ENCODE measurements at regions not wholly inside any gene's neighbourhood (a gene's known extent, or its start where the extent isn't known, plus 50 kb on each side); places are given as distances from the start of the nearest gene placed in this dataset.

DNA sequence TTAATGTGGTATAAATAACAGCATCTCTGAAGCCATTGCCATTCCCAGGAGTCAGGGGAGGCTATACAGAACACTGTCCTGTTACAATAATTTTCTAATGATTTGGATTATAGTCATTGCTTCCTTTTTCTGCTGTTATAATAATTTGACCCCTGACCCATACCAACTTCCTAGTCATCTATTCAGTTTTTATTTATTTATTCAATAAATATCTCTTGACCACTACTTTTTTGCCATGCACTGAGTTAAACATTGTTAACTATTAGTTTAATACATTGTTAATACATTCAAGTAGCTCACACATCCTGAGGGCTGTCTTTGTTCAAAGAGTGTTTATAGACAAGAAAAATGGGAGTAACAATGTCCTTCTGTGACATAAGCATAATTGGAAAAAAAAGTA, 235.5 kb upstream of the MEOX2 start:
- no peak overlapping the region for H2AK5ac ChIP-seq (ENCODE audit: low read length, severe bottlenecking)
- H4K91ac ChIP-seq (ENCODE audit: low read length), result no peak overlapping the region
- DNase-seq, result no peak
- H3K4me1 ChIP-seq (ENCODE audit: control insufficient read depth, insufficient read depth, low read depth, low read length), result no peaks in the 10 kb centered on the region
- no peak overlapping the region for H3K9ac ChIP-seq (ENCODE audit: low read length)
- H3K27ac ChIP-seq (ENCODE audit: low read length, poor library complexity, severe bottlenecking), result no peak overlapping the region
- no peak overlapping the region for H2BK15ac ChIP-seq (ENCODE audit: low read depth, poor library complexity, severe bottlenecking)
- H4K8ac ChIP-seq (ENCODE audit: low read length), result no peak overlapping the region
- no peak overlapping the region for H3K4me3 ChIP-seq (ENCODE audit: insufficient read depth in 1 of 2, low read depth in 1 of 2, low read length in 2 of 2)
- H3K23ac ChIP-seq (ENCODE audit: low read length in 2 of 2), result no peak overlapping the region
- no peak overlapping the region for H3K18ac ChIP-seq (ENCODE audit: low read depth in 1 of 2, low read length in 2 of 2)
- H3K27me3 ChIP-seq (ENCODE audit: control insufficient read depth in 1 of 2, insufficient read depth in 1 of 2, low read length in 2 of 2), result no peaks in the 10 kb centered on the region
- no peak overlapping the region for H2AFZ ChIP-seq (ENCODE audit: low read depth, low read length)
- H3K4me2 ChIP-seq (ENCODE audit: low read length, poor library complexity, severe bottlenecking), result no peak overlapping the region
- no peak overlapping the region for H3K14ac ChIP-seq (ENCODE audit: low read length in 2 of 2)
- no peaks in the 10 kb centered on the region for H3K79me1 ChIP-seq (replicated peaks; ENCODE audit: low read length, poor library complexity, severe bottlenecking)
- no peak overlapping the region for H2BK120ac ChIP-seq (ENCODE audit: low read depth, low read length)
- no peaks in the 10 kb centered on the region for H3K36me3 ChIP-seq (ENCODE audit: control insufficient read depth in 1 of 2, insufficient read depth in 2 of 2, low read depth in 1 of 2, low read length in 2 of 2)
- peaks cover 3% of the 10 kb centered on the region for H3K9me3 ChIP-seq (ENCODE audit: control insufficient read depth, low read length)
- no peak overlapping the region for H2BK12ac ChIP-seq (ENCODE audit: low read length in 2 of 2)
- H2BK5ac ChIP-seq (ENCODE audit: low read depth, low read length, poor library complexity, severe bottlenecking), result no peak overlapping the region
- no peak overlapping the region for H3K4ac ChIP-seq (ENCODE audit: low read depth in 1 of 2, low read length in 2 of 2)

GRCh38 chr7:15921576-15921975, 235.1 kb upstream of the MEOX2 start:
- Histone ChIP-seq H3K4me3 (ENCODE audit: insufficient read depth in 1 of 2, low read depth in 1 of 2, low read length in 2 of 2) (peak overlapping the region in 1 of 2 experiments; percentile 8), H3K27ac (ENCODE audit: low read length, poor library complexity, severe bottlenecking) (no peak overlapping the region), H3K4me2 (ENCODE audit: low read length, poor library complexity, severe bottlenecking) (peak overlapping the region; percentile 49), H3K4ac (ENCODE audit: low read depth in 1 of 2, low read length in 2 of 2) (no peak overlapping the region), H2BK5ac (ENCODE audit: low read depth, low read length, poor library complexity, severe bottlenecking) (no peak overlapping the region), H3K4me1 (ENCODE audit: control insufficient read depth, insufficient read depth, low read depth, low read length) (no peaks in the 10 kb centered on the region), H3K14ac (ENCODE audit: low read length in 2 of 2) (no peak overlapping the region), H4K91ac (ENCODE audit: low read length) (no peak overlapping the region), H3K79me1 (replicated peaks; ENCODE audit: low read length, poor library complexity, severe bottlenecking) (no peaks in the 10 kb centered on the region), H4K8ac (ENCODE audit: low read length) (no peak overlapping the region), H3K9me3 (ENCODE audit: control insufficient read depth, low read length) (no peaks in the 10 kb centered on the region), H3K36me3 (ENCODE audit: control insufficient read depth in 1 of 2, insufficient read depth in 2 of 2, low read depth in 1 of 2, low read length in 2 of 2) (no peaks in the 10 kb centered on the region), H2BK120ac (ENCODE audit: low read depth, low read length) (no peak overlapping the region), H3K23ac (ENCODE audit: low read length in 2 of 2) (no peak overlapping the region), H2AK5ac (ENCODE audit: low read length, severe bottlenecking) (no peak overlapping the region), H3K18ac (ENCODE audit: low read depth in 1 of 2, low read length in 2 of 2) (no peak overlapping the region), H3K9ac (ENCODE audit: low read length) (peak overlapping the region; percentile 58), H2BK12ac (ENCODE audit: low read length in 2 of 2) (no peak overlapping the region), H2BK15ac (ENCODE audit: low read depth, poor library complexity, severe bottlenecking) (no peak overlapping the region), H2AFZ (ENCODE audit: low read depth, low read length) (no peak overlapping the region), H3K27me3 (ENCODE audit: control insufficient read depth in 1 of 2, insufficient read depth in 1 of 2, low read length in 2 of 2) (no peaks in the 10 kb centered on the region)
- no peak for DNase-seq
- WGBS, result no CpG with 5 or more reads among the region's 3 CpGs

DNA sequence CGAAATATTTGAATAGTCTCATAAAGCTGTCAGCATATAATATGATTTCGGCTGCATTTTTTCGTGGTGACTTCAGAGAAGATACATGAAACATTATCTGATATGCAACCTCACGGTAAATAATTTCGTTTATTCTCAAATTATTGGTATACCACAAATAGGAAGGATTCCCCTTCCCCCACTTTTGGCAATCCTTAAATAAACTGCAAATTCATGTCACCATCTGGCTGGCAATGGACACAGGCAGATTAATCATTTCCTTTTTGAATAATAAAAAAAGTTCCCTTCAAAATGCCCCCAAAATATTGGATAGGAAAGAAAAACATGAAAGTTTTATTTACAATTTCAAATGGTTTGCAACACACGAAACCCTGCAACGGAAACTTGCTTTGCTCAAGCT, 234.5 kb upstream of the MEOX2 start:
- no peak overlapping the region for H2BK15ac ChIP-seq (ENCODE audit: low read depth, poor library complexity, severe bottlenecking)
- peak overlapping the region; percentile 49 for H3K4me2 ChIP-seq (ENCODE audit: low read length, poor library complexity, severe bottlenecking)
- H4K91ac ChIP-seq (ENCODE audit: low read length), result no peak overlapping the region
- no peak overlapping the region for H4K8ac ChIP-seq (ENCODE audit: low read length)
- H2AK5ac ChIP-seq (ENCODE audit: low read length, severe bottlenecking), result no peak overlapping the region
- H3K23ac ChIP-seq (ENCODE audit: low read length in 2 of 2), result no peak overlapping the region
- H3K4me3 ChIP-seq (ENCODE audit: insufficient read depth in 1 of 2, low read depth in 1 of 2, low read length in 2 of 2), result peak overlapping the region in 1 of 2 experiments; percentile 8
- no peak overlapping the region for H3K4ac ChIP-seq (ENCODE audit: low read depth in 1 of 2, low read length in 2 of 2)
- H3K4me1 ChIP-seq (ENCODE audit: control insufficient read depth, insufficient read depth, low read depth, low read length), result no peaks in the 10 kb centered on the region
- no peak overlapping the region for H2BK120ac ChIP-seq (ENCODE audit: low read depth, low read length)
- H3K36me3 ChIP-seq (ENCODE audit: control insufficient read depth in 1 of 2, insufficient read depth in 2 of 2, low read depth in 1 of 2, low read length in 2 of 2), result no peaks in the 10 kb centered on the region
- H3K18ac ChIP-seq (ENCODE audit: low read depth in 1 of 2, low read length in 2 of 2), result no peak overlapping the region
- no peaks in the 10 kb centered on the region for H3K27me3 ChIP-seq (ENCODE audit: control insufficient read depth in 1 of 2, insufficient read depth in 1 of 2, low read length in 2 of 2)
- no peaks in the 10 kb centered on the region for H3K9me3 ChIP-seq (ENCODE audit: control insufficient read depth, low read length)
- H2BK5ac ChIP-seq (ENCODE audit: low read depth, low read length, poor library complexity, severe bottlenecking), result no peak overlapping the region
- no peaks in the 10 kb centered on the region for H3K79me1 ChIP-seq (replicated peaks; ENCODE audit: low read length, poor library complexity, severe bottlenecking)
- H2AFZ ChIP-seq (ENCODE audit: low read depth, low read length), result no peak overlapping the region
- H2BK12ac ChIP-seq (ENCODE audit: low read length in 2 of 2), result no peak overlapping the region
- H3K14ac ChIP-seq (ENCODE audit: low read length in 2 of 2), result no peak overlapping the region
- no peak overlapping the region for H3K27ac ChIP-seq (ENCODE audit: low read length, poor library complexity, severe bottlenecking)
- 94% methylated on average over 5 of the region's 7 CpGs for WGBS
- DNase-seq, result no peak
- H3K9ac ChIP-seq (ENCODE audit: low read length), result peak overlapping the region; percentile 58

- Histone ChIP-seq H3K27me3 (ENCODE audit: control insufficient read depth in 1 of 2, insufficient read depth in 1 of 2, low read length in 2 of 2) (no peaks in the 10 kb centered on the region), H2BK5ac (ENCODE audit: low read depth, low read length, poor library complexity, severe bottlenecking) (no peak overlapping the region), H3K4me1 (ENCODE audit: control insufficient read depth, insufficient read depth, low read depth, low read length) (no peaks in the 10 kb centered on the region), H3K14ac (ENCODE audit: low read length in 2 of 2) (no peak overlapping the region), H2BK15ac (ENCODE audit: low read depth, poor library complexity, severe bottlenecking) (no peak overlapping the region), H3K4ac (ENCODE audit: low read depth in 1 of 2, low read length in 2 of 2) (peak overlapping the region in 1 of 2 experiments; percentile 7), H2AK5ac (ENCODE audit: low read length, severe bottlenecking) (peak overlapping the region; percentile 52), H3K79me1 (replicated peaks; ENCODE audit: low read length, poor library complexity, severe bottlenecking) (no peaks in the 10 kb centered on the region), H2AFZ (ENCODE audit: low read depth, low read length) (no peak overlapping the region), H3K9ac (ENCODE audit: low read length) (peak overlapping the region; percentile 53), H4K91ac (ENCODE audit: low read length) (no peak overlapping the region), H3K4me3 (ENCODE audit: insufficient read depth in 1 of 2, low read depth in 1 of 2, low read length in 2 of 2) (peak overlapping the region in 1 of 2 experiments; percentile 61), H3K9me3 (ENCODE audit: control insufficient read depth, low read length) (no peaks in the 10 kb centered on the region), H3K23ac (ENCODE audit: low read length in 2 of 2) (no peak overlapping the region), H3K4me2 (ENCODE audit: low read length, poor library complexity, severe bottlenecking) (peak overlapping the region; percentile 16), H2BK120ac (ENCODE audit: low read depth, low read length) (no peak overlapping the region), H3K36me3 (ENCODE audit: control insufficient read depth in 1 of 2, insufficient read depth in 2 of 2, low read depth in 1 of 2, low read length in 2 of 2) (no peaks in the 10 kb centered on the region), H3K18ac (ENCODE audit: low read depth in 1 of 2, low read length in 2 of 2) (no peak overlapping the region), H4K8ac (ENCODE audit: low read length) (no peak overlapping the region), H3K27ac (ENCODE audit: low read length, poor library complexity, severe bottlenecking) (peak overlapping the region; percentile 39), H2BK12ac (ENCODE audit: low read length in 2 of 2) (peak overlapping the region in 1 of 2 experiments; percentile 60)
- peak; percentile 69 for DNase-seq
- WGBS, result 81% methylated on average over 3 of the region's 4 CpGs
These were observed 230.3 kb upstream of the MEOX2 start for GRCh38 chr7:15916681-15917380.

Measured in mesenchymal stem cell (in vitro differentiated cells and primary cell).